ENCODE measurements at regions not wholly inside any gene's neighbourhood (a gene's known extent, or its start where the extent isn't known, plus 50 kb on each side); places are given as distances from the start of the nearest gene placed in this dataset.

DNA sequence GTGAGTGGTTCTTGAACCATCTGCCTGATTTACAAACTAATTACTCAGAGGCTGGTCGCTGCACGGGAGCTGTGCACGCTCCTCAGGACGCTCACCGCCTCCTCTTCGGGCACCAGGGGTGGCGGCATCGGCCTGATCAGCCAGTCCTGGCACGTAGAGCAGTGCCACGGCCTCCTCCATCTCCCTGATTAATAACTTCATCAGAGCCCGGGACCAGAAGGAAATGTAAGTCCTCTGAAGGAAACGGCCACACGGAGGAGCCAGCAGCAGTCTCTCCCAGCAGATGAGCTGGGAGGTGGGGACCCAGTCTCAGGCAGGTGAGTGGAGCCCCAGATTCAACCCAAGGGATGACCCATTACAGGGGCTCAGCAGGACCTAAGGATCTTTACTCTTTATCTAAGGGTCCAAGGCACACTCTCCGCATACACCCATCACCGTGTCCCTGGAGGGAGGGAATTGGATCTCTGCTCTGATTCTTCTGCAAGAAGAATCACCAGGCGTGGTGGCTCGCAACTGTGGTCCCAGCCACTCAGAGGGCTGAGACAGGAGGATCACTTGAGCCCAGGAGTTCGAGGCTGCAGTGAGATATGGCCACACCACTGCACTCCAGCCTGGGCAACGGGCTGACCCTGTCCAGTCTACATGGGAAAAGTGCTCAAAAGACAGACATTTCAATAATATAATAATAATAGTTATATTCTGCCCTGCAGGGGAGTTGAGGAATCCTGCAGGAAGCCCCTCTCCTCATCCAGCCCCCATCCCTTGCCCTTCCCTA is 366.5 kb downstream of the SEC14L1 start:
- Histone ChIP-seq H3K36me3 (no peaks in the 10 kb centered on the region), H3K9me3 (peaks cover 0 to 10% (median 2%) of the 10 kb centered on the region in 4 donors), H3K27ac (replicated peaks in 1 of 4) (no peak overlapping the region), H3K4me1 (no peaks in the 10 kb centered on the region), H3K4me3 (no peak overlapping the region), H3K27me3 (no peaks in the 10 kb centered on the region)
- intact Hi-C loops (cut with DNase I) = no loop called here
- no peak for TF ChIP-seq EP300 (IDR thresholded peaks at IDR 0.05)
- TF ChIP-seq POLR2AphosphoS5 (IDR thresholded peaks at IDR 0.05) = no peak
- TF ChIP-seq POLR2A (IDR thresholded peaks at IDR 0.05; ENCODE audit: low read depth) = no peak
- TF ChIP-seq, protein P1, sequence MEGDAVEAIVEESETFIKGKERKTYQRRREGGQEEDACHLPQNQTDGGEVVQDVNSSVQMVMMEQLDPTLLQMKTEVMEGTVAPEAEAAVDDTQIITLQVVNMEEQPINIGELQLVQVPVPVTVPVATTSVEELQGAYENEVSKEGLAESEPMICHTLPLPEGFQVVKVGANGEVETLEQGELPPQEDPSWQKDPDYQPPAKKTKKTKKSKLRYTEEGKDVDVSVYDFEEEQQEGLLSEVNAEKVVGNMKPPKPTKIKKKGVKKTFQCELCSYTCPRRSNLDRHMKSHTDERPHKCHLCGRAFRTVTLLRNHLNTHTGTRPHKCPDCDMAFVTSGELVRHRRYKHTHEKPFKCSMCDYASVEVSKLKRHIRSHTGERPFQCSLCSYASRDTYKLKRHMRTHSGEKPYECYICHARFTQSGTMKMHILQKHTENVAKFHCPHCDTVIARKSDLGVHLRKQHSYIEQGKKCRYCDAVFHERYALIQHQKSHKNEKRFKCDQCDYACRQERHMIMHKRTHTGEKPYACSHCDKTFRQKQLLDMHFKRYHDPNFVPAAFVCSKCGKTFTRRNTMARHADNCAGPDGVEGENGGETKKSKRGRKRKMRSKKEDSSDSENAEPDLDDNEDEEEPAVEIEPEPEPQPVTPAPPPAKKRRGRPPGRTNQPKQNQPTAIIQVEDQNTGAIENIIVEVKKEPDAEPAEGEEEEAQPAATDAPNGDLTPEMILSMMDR (IDR thresholded peaks at IDR 0.05) = no peak
- no peak for DNase-seq (ENCODE audit: extremely low spot score)
- WGBS = 86% methylated on average over 19 of the region's 19 CpGs

DNA sequence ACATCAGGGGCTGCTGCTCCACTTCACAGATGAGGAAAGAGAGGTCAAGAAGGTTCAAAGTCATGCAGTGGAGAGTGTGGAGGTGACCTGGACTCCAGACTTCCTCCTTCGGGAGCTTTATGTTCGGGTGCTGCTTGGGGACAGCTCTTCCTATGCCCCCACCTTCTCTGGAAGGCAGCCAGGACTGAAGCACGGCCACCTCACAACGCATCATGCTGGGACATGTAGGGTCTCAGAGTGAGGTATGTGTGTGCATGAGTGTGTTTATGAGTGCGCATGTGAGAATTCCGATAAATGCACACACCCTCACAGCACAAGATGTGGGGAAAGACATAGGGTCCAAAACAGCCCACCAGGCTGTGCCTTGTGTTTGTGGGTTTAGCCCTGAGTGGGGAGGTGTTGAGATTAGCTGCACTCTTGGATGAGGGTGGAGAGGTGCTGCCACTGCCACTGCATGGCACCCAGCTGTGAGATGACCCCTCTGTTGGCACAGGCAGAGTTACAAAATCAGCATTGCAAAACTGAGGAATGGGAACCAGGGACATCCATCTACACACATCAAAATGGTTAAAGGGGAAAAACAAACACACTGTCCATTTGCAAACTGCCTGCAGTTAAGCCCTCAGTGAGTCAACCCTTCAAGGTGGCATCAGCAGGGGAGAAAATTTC is 367.4 kb downstream of the SEC14L1 start:
- no peaks in the 10 kb centered on the region for H3K27me3 ChIP-seq
- intact Hi-C loops (cut with DNase I) = no loop called here
- H3K36me3 ChIP-seq = no peaks in the 10 kb centered on the region
- H3K4me1 ChIP-seq = peaks cover 0 to 7% (median 0%) of the 10 kb centered on the region in 4 donors
- peaks cover 0 to 10% (median 2%) of the 10 kb centered on the region in 4 donors for H3K9me3 ChIP-seq
- H3K27ac ChIP-seq (replicated peaks in 1 of 4) = no peak overlapping the region
- no peak for DNase-seq (ENCODE audit: extremely low spot score)
- TF ChIP-seq POLR2AphosphoS5 (IDR thresholded peaks at IDR 0.05) (no peak), EP300 (IDR thresholded peaks at IDR 0.05) (no peak), POLR2A (IDR thresholded peaks at IDR 0.05; ENCODE audit: low read depth) (no peak)
- TF ChIP-seq, protein P1 (IDR thresholded peaks at IDR 0.05) = no peak
- no peak overlapping the region for H3K4me3 ChIP-seq
- 64% methylated on average over 6 of the region's 6 CpGs for WGBS

DNA sequence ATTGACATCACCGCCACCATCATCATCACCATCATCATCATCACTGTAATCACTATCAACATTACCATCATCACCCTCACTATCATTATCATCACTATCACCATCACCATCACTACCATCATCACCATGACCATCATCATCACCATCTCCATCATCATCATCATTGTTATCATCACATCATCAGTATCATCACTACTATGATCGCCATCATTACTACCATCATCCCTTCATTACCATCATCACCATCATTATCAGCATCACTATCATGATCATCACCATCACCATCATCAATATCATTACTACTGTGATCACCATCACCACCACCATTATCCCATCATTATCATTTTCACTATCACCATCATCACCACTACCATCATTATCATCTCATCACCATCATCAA is 368.3 kb downstream of the SEC14L1 start:
- no peak for DNase-seq (ENCODE audit: extremely low spot score)
- Histone ChIP-seq H3K27ac (replicated peaks in 1 of 4) (no peak overlapping the region), H3K36me3 (no peaks in the 10 kb centered on the region), H3K27me3 (no peaks in the 10 kb centered on the region), H3K4me1 (peaks cover 0 to 7% (median 0%) of the 10 kb centered on the region in 4 donors), H3K9me3 (peaks cover 0 to 10% (median 2%) of the 10 kb centered on the region in 4 donors), H3K4me3 (no peak overlapping the region)
- 91% methylated on average over 2 of the region's 2 CpGs for WGBS
- intact Hi-C loops (cut with DNase I) = no loop called here
- TF ChIP-seq, protein P1 (IDR thresholded peaks at IDR 0.05) = no peak
- TF ChIP-seq POLR2A (IDR thresholded peaks at IDR 0.05; ENCODE audit: low read depth) (no peak), EP300 (IDR thresholded peaks at IDR 0.05) (no peak), POLR2AphosphoS5 (IDR thresholded peaks at IDR 0.05) (no peak)

DNA sequence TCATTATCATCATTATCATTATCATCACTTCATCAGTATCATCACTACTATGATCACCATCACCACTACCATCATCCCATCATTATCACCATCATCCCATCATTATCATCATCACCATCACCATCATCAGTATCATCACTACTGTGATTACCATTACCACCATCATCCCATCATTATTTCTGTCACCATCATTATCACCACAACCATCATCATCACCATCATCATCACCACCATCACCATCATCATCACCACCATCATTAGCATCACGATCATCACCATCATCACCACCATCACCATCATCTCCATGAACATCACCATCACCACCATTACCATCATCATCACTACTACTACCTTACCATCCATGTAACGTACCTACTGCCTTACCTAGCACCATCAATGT is 368.8 kb downstream of the SEC14L1 start:
- WGBS = 92% methylated on average over 2 of the region's 2 CpGs
- Histone ChIP-seq H3K9me3 (peaks cover 0 to 10% (median 2%) of the 10 kb centered on the region in 4 donors), H3K36me3 (no peaks in the 10 kb centered on the region), H3K4me1 (peaks cover 0 to 7% (median 0%) of the 10 kb centered on the region in 4 donors), H3K27ac (replicated peaks in 1 of 4) (no peak overlapping the region), H3K27me3 (no peaks in the 10 kb centered on the region), H3K4me3 (no peak overlapping the region)
- DNase-seq (ENCODE audit: extremely low spot score) = no peak
- no peak for TF ChIP-seq EP300 (IDR thresholded peaks at IDR 0.05)
- no peak for TF ChIP-seq POLR2AphosphoS5 (IDR thresholded peaks at IDR 0.05)
- intact Hi-C loops (cut with DNase I) = no loop called here

DNA sequence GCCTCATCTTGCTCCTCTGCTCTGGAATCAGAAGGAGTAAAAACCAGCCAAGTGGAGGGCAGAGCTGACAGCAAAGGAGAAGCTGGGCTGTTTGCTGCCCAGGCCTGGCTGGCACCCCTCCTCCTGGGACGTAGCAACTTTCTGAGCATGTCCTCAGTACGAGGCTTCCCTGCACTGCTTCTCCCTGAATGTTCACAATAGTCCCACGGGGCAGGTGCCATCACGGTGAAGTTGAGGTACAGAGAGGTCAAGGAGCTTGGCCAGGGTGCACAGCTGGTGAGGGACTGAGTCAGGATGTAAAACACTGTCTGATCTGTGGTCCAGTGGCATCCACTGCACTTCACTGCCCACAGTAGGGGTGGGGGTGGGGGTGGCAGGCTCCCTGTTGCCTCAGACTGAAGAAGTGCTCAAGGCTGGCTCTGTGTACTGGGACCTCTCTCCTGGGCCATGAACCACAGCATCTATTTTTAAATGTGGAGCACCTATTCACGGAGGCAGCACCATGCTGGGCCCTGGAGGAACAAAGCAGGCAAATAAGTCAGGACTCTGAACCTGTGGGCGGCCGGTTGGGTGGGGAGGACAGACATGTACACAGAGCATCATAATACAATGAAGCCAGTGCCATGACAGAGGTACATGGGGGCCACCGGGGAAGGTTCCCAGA is 369.5 kb downstream of the SEC14L1 start:
- DNase-seq (ENCODE audit: extremely low spot score) = no peak
- Histone ChIP-seq H3K4me3 (no peak overlapping the region), H3K4me1 (peaks cover 0 to 7% (median 0%) of the 10 kb centered on the region in 4 donors), H3K9me3 (peaks cover 0 to 10% (median 2%) of the 10 kb centered on the region in 4 donors), H3K27me3 (no peaks in the 10 kb centered on the region), H3K27ac (replicated peaks in 1 of 4) (no peak overlapping the region), H3K36me3 (no peaks in the 10 kb centered on the region)
- TF ChIP-seq POLR2AphosphoS5 (IDR thresholded peaks at IDR 0.05) = no peak
- TF ChIP-seq, protein P1 (IDR thresholded peaks at IDR 0.05) = no peak
- TF ChIP-seq POLR2A (IDR thresholded peaks at IDR 0.05; ENCODE audit: low read depth) = no peak
- no peak for TF ChIP-seq EP300 (IDR thresholded peaks at IDR 0.05)
- WGBS = 69% methylated on average over 8 of the region's 8 CpGs
- intact Hi-C loops (cut with DNase I) = no loop called here
